ENCODE measurements at regions not wholly inside any gene's neighbourhood (a gene's known extent, or its start where the extent isn't known, plus 50 kb on each side); places are given as distances from the start of the nearest gene placed in this dataset.
"Not testable (repeated sequence)": the region's sequence is repeated elsewhere in the genome, so short reads cannot be mapped to it uniquely, and the experiment has no call there.

DNA sequence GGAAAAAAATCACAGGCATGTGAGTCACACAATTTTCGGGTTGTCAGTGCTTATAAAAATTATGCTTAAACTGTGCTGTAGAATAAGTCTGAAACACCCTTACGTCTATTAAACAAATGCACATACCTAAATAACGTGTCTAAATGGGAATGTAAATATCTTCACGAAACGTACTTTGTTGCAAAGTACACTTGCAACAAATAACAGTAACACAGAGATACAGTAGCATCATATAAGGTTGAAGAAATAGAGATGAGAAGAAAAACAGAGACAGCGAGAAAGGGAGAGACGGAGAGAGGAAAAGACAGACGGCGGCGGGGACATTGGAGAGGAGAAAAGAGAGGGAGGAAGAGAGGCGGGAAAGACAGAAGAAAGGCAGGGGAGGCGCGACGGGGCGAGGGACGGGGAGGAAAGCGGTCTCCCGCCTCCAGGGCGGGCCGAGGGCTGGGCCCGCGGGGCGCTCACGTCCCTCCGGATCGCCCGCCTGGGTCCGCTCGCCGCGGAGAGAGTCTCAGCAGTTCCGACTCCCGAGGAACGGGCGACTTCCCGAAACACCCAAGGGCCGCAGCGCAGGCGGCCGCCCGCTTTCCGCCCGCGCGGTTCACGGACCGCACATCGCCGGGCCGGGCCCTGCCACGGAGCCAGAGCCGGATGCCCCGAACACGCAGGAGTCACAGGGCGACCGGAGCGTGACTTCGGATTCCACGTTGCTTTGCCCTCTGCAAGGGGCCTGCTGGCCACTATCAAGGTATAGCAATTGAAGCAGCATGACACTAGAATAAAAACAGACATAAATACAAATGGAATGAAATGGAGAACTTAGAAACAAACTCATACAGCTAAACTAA lies 153.4 kb downstream of the LMLN start:
- no peak overlapping the region for H3K4me3 ChIP-seq (ENCODE audit: low read depth, low read length)
- TF ChIP-seq, protein P1, sequence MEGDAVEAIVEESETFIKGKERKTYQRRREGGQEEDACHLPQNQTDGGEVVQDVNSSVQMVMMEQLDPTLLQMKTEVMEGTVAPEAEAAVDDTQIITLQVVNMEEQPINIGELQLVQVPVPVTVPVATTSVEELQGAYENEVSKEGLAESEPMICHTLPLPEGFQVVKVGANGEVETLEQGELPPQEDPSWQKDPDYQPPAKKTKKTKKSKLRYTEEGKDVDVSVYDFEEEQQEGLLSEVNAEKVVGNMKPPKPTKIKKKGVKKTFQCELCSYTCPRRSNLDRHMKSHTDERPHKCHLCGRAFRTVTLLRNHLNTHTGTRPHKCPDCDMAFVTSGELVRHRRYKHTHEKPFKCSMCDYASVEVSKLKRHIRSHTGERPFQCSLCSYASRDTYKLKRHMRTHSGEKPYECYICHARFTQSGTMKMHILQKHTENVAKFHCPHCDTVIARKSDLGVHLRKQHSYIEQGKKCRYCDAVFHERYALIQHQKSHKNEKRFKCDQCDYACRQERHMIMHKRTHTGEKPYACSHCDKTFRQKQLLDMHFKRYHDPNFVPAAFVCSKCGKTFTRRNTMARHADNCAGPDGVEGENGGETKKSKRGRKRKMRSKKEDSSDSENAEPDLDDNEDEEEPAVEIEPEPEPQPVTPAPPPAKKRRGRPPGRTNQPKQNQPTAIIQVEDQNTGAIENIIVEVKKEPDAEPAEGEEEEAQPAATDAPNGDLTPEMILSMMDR (IDR thresholded peaks at IDR 0.05; ENCODE audit: borderline replicate concordance, insufficient read depth, low read depth, low read length), result no peak

DNA sequence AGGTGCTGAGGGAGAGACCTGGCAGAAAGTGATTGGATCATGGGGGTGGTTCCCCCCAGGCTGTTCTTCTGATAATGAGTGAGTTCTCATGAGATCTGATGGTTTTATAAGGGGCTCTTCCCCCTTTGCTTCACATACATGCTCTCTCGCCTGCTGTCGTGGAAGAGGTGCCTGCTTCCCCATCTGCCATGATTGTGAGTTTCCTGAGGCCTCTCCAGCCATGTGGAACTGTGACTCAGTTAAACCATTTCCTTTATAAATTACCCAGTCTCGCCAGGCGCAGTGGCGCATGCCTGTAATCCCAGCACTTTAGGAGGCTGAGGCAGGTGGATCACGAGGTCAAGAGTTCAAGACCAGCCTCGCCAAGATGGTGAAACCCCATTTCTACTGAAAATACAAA lies 154.5 kb downstream of the LMLN start:
- not testable (repeated sequence) for H3K4me3 ChIP-seq (ENCODE audit: low read depth, low read length)

DNA sequence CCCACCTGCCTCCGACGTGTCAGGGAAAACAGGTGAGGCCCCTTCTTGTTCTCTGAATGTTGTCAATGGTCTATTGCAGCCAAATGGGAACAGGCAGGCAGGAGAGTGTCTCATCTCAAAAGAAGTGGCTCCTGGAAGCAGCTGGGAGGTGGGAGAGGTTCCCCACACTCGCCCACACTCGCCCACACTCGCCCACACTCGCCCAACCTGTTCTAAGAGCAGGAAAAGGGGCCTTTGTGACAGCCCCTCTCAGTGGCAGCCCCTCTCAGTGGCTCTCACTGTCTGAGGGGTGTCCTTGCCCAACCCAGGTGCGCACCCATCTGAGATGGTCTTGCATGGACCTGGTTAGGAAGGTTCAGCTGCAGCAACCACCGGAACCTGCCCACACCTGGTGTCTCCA lies 162.2 kb downstream of the LMLN start:
- not testable (repeated sequence) for H3K4me3 ChIP-seq (ENCODE audit: low read depth, low read length)

DNA sequence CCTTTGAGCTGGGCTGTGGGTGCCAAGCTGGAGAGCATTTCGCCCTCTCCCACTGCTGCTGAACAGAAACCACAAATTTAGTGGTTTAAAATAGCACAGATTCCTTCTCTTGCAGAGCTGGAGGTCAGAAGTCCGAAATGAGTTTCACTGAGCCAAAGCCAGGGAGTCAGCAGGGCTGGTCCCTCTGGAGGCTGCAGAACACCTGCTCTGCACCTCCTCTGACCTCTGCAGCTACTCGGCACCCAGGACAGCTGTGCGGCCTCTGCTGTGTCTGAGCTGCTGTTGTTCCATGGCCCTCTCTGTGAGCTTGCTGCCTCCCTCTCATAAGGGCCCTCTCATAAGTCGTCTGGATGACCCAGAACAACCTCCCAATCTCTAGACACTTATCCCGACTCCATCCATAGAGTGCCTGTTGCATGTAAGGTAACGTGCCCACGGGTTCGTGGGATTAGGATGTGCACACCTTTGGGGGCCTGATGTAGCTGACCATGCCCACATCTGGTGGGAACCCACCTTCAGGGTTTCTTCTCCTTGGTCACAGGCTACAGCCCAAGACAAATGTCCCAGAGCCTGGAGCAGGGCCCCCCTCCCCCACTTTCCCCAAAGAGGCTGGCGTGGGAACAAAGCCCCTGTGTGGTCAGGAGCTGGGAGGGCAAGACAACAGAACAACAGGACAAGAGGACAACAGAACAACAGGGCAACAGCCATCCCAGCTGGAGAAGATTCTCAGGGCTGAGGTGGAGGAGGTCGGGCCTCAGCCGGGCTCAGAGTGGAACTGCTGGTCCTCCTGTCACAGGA lies 177.2 kb downstream of the LMLN start:
- not testable (repeated sequence) for H3K4me3 ChIP-seq (ENCODE audit: low read depth, low read length)

DNA sequence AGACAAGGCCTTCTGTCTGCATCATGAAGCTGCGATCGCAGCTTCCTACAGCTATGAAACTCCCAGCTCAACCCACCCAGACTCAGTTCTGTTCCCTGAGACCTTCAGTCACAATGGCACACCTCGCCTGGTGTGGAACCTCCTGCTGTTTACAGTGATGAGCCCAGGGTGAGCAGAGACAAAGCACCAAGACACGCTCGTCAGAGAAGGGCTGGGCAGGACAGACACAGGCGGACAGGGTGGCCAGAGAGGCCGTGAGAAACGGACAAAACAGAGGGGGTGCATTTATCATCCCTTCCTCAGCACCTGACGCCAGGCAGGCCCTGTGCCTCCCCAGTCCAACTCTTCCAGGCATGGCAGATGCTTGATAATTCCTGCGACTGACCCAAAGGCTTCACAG lies 178.2 kb downstream of the LMLN start:
- not testable (repeated sequence) for H3K4me3 ChIP-seq (ENCODE audit: low read depth, low read length)

DNA sequence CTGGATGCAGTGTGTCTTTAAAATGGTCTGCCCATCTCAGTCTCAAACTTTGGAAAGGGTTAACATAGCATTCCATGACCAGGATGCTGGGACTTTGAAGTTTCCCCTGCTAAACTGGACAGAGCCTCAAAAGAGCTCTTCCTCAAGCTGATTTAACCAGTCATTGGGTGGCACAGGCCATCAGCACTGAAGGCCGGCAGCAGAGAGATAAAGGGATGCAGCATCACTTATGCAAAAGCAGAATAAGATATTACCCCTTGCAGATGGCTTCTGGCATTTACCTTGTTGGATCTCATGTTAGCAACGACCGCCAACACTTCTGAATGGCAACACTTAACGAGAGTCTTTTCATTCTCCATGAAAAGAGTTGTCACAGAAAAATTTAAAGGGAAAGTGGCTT lies 179.0 kb downstream of the LMLN start:
- H3K4me3 ChIP-seq (ENCODE audit: low read depth, low read length), result not testable (repeated sequence)

DNA sequence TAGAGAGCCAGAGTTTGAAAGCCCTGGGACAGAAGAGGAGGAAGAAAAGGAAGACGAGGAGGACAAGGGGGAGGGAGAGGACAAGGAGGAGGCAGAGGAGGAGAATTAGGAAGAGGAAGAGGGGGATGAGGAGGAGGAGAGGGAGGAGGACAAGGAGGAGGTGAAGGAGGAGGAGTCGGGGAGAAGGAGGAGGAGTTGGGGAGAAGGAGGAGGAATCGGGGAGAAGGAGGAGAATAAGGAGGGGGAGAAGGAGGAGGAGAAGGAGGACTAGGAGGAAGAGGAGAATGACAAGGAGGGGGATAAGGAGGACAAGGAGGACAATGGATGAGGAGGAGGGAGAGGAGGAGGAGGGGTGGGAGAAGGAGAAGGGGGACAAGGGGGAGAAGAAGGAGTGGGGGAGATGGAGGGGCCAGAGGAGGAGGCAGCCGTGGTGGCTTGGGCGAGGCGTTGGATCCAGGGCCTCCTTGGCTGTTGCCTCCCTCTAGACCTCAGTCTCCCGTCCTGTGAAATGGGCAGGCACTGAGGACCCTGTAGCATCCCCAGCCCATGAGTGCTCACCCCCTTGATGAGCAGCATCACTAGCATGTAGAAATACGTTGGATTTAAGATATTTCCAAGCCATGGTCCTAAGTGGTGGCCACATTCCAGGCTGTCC lies 179.6 kb downstream of the LMLN start:
- not testable (repeated sequence) for H3K4me3 ChIP-seq (ENCODE audit: low read depth, low read length)

DNA sequence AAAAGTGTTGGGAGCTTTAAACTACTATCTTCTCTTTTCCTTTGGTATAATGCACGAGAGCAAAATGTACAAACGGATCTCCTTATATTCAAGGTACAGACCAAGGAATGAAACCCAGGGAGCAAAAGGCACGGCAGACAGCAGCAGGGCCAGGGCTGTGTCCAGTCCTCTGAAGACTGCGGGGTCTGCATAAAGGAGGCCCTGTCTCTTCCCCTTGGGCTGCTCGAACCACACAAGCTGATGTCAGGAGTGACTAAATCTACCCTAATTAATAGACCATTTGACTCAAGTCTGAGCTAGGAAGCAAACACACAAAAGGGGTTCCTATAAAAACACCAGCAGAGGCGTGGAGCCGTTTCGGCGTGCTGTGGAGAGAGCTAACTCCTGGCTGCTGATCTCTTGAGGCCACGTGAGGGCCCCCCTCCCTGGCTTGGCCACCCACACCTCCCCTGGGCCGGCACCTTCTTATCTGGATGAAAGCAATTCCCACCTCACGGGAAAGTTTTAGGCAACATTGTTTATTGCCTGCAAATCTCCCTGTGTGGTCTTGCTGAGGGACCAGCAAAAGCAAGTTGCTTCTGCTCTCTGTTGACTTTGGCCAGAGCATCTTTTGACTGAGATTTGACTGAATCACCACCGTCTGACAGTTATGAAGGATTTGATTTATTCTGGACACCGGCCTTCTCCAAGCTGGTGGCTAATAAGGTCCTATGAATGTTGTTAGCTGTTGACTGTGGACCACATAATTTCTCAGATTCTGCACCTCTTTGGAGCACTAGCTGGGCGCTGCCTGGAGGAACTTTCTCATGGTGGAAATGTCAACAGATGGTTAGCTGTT lies 183.5 kb downstream of the LMLN start:
- not testable (repeated sequence) for H3K4me3 ChIP-seq (ENCODE audit: low read depth, low read length)

DNA sequence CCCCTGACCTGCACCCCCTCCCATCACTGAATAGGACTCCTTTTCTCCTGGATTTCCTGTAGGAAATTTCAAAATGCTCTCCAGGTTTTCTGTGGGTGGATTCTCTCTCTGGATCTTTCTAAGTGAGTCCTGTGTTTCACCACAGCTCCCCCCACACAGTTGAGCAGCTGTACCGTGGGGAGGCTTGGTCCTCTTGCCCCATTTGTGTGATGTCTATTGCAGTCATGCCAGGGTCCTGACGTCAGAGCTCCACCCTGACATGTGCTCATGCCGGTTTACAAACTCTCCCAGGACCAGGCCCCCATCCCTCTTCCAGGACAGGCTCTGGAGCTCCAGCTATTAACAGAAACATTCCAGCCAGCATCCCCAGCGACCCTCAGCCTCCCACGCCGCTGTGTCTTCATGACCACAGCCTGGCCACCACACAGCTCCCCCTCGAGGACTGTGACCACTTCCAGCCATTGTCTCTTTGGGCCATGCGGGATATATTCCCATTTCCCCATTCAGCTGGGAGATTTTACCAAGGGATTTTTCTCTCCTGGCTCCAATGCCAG lies 185.3 kb downstream of the LMLN start:
- H3K4me3 ChIP-seq (ENCODE audit: low read depth, low read length), result not testable (repeated sequence)

DNA sequence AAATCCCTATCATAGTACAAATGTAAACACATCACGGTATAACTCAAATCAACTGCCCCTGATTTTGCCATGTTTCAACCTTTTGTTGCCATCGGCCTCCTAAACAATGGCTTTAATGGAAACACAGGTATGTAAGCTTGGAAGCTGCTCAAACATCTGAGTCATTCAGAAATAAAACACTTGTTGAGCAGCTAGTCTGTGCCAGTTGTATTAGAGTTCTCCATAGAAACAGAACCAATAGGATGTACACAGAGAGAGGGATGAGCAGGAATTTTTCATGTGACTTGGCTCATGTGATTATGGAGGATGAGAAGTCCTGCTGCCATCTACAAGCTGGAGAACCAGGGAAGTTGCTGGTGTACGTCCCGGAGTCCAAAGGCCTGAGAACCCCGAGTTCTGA lies 186.1 kb downstream of the LMLN start:
- H3K4me3 ChIP-seq (ENCODE audit: low read depth, low read length), result not testable (repeated sequence)

DNA sequence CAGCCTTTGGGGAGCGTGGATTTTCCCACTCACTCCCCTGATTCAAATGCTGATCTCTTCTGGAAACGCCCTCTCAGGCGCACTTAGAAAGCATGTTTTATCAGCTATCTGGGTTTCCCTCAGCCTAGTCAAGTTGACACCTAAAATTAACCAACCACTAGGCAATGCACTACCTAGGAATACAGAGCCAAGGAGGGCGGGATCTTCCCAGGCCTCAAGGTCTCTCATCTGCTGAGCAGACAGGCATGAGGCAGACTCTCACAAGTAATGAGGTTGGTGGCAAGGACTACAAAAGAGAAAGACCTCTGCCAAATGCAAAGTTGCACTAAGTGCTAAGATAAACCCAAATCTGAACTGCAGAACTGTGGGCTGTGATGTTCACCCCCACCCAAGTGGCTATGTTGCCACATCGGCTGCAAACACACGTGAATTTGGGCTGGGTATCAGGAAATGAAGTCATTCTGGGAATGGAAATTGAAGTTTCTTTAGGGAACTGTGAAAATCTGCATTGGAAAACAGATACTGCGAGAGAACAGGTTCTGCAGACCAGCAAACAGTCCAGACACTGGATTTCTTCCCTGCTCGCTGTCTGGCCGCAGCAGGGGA lies 186.6 kb downstream of the LMLN start:
- H3K4me3 ChIP-seq (ENCODE audit: low read depth, low read length), result not testable (repeated sequence)

DNA sequence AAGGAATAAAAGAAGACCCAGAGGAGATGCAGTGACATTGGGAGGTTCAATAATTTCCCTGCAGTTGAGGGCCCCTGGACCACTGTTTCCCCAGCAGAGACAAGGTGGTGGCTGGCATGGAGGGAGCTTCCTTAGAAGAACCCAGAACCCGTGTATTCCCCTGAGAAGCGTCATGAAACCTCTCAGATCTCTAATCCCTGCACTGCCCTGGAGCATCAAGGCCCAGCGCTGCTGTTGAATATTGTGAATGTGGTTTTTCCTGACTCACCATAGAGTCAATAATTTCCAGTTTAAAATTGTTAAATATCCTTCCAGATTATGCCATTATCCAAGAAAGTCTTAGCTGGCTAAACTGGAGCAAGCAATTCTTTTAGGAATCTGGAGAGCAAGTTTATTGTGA lies 187.2 kb downstream of the LMLN start:
- not testable (repeated sequence) for H3K4me3 ChIP-seq (ENCODE audit: low read depth, low read length)

DNA sequence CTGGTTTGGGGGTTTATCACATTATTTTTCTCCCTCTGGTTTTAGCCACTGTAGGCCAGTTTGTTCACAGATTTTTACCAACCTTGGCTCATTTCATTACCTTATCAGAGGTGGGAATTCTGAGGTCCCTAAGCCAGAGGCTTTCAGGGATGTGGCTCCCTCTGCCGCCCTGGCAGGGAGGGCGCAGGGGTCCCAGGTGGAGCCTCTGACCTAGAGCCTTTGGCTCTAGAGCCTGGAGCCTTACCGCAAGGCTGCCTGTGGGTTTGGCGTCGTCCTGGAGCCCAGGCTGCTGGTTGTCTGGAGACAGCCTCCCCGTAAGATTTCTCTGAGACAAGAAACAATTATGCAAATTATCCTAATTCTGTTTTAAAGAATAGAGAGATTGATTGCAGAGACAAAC lies 188.0 kb downstream of the LMLN start:
- not testable (repeated sequence) for H3K4me3 ChIP-seq (ENCODE audit: low read depth, low read length)

DNA sequence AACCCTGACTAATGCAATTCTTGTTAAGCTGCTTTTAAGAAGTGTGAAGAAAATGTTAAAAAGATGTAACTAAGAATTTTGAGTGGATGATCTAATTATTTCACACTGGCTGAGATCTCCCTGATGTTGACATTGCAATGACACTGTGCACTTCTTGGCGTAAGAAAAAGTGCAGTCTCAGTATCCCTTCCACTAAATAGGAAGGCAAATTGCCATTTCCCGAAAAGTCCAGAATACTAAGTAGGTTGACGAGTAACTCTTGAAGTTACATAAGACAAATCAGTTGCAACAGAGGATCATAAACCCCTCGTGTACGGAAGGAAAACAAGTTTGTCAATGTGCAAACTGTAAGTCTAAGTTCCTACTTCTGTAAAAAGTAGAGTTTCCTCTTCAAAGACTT lies 189.9 kb downstream of the LMLN start:
- H3K4me3 ChIP-seq (ENCODE audit: low read depth, low read length), result not testable (repeated sequence)

DNA sequence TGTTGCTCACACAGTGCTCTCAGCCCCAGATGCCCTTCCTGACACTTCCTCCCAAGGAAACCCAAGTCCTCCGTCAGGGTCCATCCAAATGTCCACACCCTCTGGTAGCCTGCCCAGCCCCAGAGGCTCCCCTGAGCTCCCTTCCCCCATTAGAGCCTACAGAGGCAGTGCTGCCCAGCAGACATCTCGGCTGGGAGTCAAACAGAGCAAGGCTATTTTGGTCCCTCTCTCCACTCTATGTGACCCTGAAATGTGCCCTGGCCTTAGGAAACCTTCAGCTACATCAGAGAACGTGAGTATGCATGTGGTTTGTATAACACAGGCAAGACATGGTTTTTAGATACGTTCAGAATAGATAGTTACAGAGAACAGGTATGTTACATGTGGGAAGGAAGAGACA lies 191.8 kb downstream of the LMLN start:
- not testable (repeated sequence) for H3K4me3 ChIP-seq (ENCODE audit: low read depth, low read length)

DNA sequence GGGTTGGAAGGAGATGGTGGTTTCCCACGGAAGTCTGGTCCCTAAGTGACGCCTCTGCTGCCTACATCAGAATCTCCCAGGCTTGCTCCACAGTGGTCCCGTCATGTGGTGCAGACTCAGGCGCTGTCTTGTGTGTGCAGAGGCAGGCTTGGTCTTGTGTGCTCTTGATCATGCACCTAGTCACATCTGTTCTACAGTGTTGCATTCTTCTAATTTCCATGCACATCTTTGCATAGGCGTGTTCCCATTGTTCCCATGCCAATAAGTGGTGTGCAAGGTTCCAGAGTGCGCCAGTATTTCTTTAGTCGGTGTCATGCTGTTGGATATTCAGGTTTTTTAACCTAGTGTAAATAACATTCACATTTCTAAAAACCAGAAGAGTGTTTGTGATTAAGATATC lies 195.8 kb downstream of the LMLN start:
- H3K4me3 ChIP-seq (ENCODE audit: low read depth, low read length), result not testable (repeated sequence)

DNA sequence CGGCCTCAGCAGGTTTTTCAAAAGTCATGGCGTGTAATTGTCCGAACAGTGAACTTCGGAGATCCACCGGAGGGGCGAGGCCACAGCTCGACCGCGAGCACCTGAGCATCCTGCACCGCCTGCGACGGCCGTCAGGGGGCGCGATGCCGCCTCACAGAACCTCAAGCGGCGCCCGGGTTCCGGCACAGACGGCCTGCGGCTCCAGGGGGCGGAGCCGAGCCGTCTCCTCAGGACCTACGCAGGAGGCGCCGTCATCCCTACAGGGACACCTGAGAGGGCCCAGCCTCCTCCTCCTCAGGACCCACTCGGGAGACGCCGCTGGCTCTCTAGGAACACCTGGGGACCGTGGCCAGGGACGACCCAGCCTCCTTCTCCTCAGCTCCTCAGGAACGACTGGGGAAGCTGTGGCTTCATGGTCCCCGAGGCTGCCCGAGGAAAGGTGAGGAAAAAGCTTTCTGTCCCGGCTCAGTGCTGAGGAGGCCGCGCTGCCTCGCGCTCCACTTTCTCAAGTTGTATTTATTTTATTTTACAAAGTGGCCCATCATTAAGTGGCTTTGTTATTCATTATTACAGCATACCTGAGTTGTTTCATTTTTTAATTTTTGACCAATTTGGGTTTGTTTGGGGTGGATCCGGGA lies 197.3 kb downstream of the LMLN start:
- not testable (repeated sequence) for H3K4me3 ChIP-seq (ENCODE audit: low read depth, low read length)

DNA sequence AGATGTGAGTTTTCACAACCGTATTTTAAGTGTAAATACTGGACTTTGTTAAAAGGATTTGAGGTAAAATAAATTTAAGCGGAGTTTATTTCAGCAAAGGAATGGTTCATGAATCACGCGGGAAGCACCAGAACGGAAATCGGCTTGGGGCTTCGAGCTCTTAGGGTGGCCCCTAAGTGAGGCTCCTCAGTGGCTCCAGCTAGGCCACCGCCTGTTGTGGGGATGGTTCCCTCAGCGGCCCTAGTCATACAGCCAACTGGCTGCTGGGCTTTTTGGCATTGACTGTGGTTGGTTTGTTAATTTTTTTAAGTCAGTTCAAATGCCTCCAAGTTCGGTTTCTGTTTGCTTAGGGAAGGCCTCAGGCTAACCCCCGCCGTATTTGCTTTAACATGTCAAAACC lies 198.0 kb downstream of the LMLN start:
- H3K4me3 ChIP-seq (ENCODE audit: low read depth, low read length), result not testable (repeated sequence)

Measured in GM12875 (cell line).